SK-N-MC (cell line): ENCODE measurements at regions not wholly inside any gene's neighbourhood (a gene's known extent, or its start where the extent isn't known, plus 50 kb on each side); places are given as distances from the start of the nearest gene placed in this dataset.

Experiments used
- DNase-seq: peaks from one replicate; pipeline ENCODE4 v3.0.0-alpha.2; 2011; ENCODE audit warnings: low read depth, low spot score
- H3K27ac ChIP-seq: fragments of 200-600 bp; sonication (generic); 2 replicates; pipeline ENCODE4 v1.5.1; 2016; ENCODE audit warnings: mixed run types
- H3K36me3 ChIP-seq: fragments of 200-600 bp; sonication (generic); 2 replicates; pipeline ENCODE4 v1.6.1; 2017; ENCODE audit warnings: antibody characterized with exemption, low read length, mixed read lengths; ENCODE audit not compliant: insufficient read depth
- H3K4me3 ChIP-seq: fragments of 200-600 bp; sonication (generic); 2 replicates; pipeline ENCODE4 v1.5.1; 2016
- H3K9ac ChIP-seq: fragments of 200-600 bp; sonication (generic); 2 replicates; pipeline ENCODE4 v1.8.0; 2017; ENCODE audit warnings: mixed run types, mixed read lengths; ENCODE audit not compliant: insufficient read length
- H3K9me3 ChIP-seq: fragments of 200-600 bp; sonication (generic); 2 replicates; pipeline ENCODE4 v1.6.1; 2017; ENCODE audit warnings: low read depth, mild to moderate bottlenecking, antibody characterized with exemption, low read length, moderate library complexity, mixed read lengths
- EZH2 ChIP-seq: fragments of 200-600 bp; sonication (generic); IDR thresholded peaks from one replicate; pipeline ENCODE4 v1.6.1; 2017; ENCODE audit warnings: antibody characterized with exemption
- FOXP2 ChIP-seq: optimal IDR thresholded peaks from 2 replicates; pipeline ENCODE3; 2011; ENCODE audit warnings: mild to moderate bottlenecking, moderate library complexity; ENCODE audit not compliant: insufficient read depth; ENCODE audit errors: extremely low read length, control extremely low read depth
- POLR2AphosphoS5 ChIP-seq: IDR thresholded peaks from 2 replicates; pipeline ENCODE4 v1.6.1; 2012; ENCODE audit warnings: mild to moderate bottlenecking, low read depth, low read length, borderline replicate concordance

DNA sequence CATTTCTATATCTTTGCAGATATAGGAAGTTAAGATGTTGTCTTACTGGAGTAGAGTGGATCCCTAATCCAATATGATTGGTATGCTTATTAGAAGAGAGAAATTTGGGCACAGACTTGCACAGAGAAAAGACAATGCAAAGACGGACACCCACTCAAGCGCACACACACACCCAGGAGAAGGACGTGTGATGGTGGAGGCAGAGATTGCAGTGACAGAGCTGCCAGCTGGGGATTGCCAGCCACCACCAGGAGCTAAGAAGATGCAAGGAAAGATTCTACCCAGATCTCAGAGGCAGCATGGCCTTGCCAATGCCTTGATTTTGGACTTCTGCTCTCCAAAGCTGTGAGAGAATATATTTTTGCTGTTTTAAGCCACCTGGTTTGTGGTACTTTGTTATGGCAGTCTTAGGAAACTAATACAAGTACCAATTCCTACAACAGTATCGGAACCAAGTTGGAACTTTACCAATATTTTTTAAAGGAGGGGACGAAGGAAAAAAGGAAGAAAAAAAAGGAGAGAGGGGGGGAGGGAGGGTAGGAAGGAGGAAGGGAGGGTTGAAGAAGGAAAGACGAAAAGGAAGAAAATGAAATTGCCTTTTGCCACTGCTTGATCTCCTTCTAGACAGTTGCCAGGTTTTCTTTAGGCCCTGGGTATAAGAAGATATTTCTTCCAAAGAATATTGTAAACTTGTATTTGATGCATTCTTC is 334.0 kb downstream of the BUD13 start:
- no peak overlapping the region for H3K4me3 ChIP-seq
- TF ChIP-seq POLR2AphosphoS5 (no peak), FOXP2 (no peak), EZH2 (no peak)
- no peak for DNase-seq
- no peak overlapping the region for H3K9ac ChIP-seq
- no peak overlapping the region for H3K27ac ChIP-seq
- H3K36me3 ChIP-seq = no peaks in the 10 kb centered on the region
- H3K9me3 ChIP-seq = no peaks in the 10 kb centered on the region

DNA sequence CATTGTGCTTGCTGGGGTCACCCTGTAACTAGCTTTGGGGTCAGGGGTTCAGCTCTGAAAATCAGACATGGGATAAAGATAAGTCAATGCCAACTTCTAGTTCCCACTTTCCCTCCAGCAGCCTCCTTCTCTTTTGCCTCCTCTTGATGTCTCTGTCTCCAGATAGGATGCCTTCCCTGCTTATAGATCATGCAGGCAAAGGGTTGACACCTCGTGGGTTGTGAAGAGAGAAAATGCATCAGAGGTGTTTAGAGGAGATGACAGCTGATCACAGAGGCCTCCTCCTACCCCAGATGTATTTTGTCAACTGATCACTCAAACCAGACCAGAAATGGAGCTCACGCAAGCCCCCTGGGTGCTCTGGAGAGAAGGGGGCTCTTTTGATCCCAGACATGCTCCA is 337.8 kb downstream of the BUD13 start:
- H3K36me3 ChIP-seq = no peaks in the 10 kb centered on the region
- DNase-seq = no peak
- no peak overlapping the region for H3K4me3 ChIP-seq
- no peak overlapping the region for H3K9ac ChIP-seq
- no peaks in the 10 kb centered on the region for H3K9me3 ChIP-seq
- no peak for TF ChIP-seq FOXP2
- no peak for TF ChIP-seq EZH2
- TF ChIP-seq POLR2AphosphoS5 = no peak
- H3K27ac ChIP-seq = no peak overlapping the region

DNA sequence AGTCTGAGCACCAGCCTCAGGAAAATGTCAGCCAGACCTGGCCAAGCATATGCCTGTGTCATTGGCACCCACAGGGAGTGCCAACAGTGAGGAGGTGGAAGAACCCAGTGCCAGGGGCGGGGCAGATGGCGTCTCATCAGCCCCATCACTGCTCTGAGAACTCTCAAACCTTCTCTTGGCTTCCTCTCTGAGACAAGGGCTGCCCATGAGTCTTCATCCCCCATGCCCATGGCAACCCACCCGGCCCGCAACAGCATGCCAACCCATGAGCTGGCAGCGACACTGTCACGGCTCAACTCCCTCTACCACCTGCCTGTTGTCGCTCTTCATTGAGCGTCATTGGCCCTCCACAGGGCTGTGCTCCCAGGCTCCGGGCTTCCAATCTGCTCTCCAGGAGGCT is 340.5 kb downstream of the BUD13 start:
- Histone ChIP-seq H3K36me3 (no peaks in the 10 kb centered on the region), H3K9me3 (no peaks in the 10 kb centered on the region), H3K9ac (no peak overlapping the region), H3K27ac (no peak overlapping the region), H3K4me3 (no peak overlapping the region)
- DNase-seq = no peak
- TF ChIP-seq FOXP2 (no peak), POLR2AphosphoS5 (no peak), EZH2 (no peak)

DNA sequence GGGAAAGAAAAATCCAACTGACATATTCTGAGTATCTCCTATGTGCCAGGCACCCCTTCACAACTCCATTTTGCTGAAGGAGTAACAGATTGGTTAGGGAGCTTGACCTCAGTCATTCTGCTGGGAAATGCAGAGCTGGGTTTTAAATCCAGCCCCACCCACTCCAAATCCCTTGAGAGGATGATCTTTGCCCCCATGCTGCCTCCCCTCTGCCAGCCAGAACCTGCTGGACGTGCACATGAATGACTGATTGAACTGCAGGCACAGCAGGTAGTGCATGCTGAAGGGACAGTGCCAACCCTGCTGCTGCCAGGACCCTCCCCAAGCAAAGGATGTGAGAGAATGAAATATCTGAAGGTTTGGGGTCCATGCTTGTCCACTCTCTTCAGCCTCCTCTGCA is 340.9 kb downstream of the BUD13 start:
- Histone ChIP-seq H3K4me3 (no peak overlapping the region), H3K27ac (no peak overlapping the region), H3K9me3 (no peaks in the 10 kb centered on the region), H3K36me3 (no peaks in the 10 kb centered on the region), H3K9ac (no peak overlapping the region)
- DNase-seq = no peak
- TF ChIP-seq EZH2 (no peak), FOXP2 (no peak), POLR2AphosphoS5 (no peak)

DNA sequence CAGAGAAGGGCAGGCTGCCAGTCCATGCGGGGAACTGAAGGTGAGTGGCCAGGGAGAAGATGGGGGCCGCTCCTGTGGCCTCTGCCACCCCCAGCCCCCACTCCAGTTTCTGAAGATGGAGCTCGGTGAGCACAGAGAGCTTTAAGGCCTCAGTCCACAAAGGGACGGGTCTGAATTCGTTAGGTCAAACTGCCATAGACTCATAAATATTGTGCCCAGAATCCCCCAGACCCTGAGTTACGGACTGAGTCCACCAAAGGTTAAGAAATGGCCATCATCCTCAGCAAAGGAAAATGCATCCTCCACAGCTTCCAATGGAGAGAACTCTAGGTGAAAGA is 344.2 kb downstream of the BUD13 start:
- TF ChIP-seq EZH2 (no peak), FOXP2 (no peak), POLR2AphosphoS5 (no peak)
- Histone ChIP-seq H3K4me3 (no peak overlapping the region), H3K36me3 (no peaks in the 10 kb centered on the region), H3K9me3 (no peaks in the 10 kb centered on the region), H3K9ac (no peak overlapping the region), H3K27ac (no peak overlapping the region)
- DNase-seq = no peak

GRCh38 chr11:116427903-116428637 is 344.7 kb downstream of the BUD13 start:
- no peak overlapping the region for H3K4me3 ChIP-seq
- no peaks in the 10 kb centered on the region for H3K36me3 ChIP-seq
- H3K9me3 ChIP-seq = no peaks in the 10 kb centered on the region
- TF ChIP-seq FOXP2 (no peak), POLR2AphosphoS5 (no peak), EZH2 (no peak)
- no peak overlapping the region for H3K9ac ChIP-seq
- no peak for DNase-seq
- H3K27ac ChIP-seq = no peak overlapping the region

DNA sequence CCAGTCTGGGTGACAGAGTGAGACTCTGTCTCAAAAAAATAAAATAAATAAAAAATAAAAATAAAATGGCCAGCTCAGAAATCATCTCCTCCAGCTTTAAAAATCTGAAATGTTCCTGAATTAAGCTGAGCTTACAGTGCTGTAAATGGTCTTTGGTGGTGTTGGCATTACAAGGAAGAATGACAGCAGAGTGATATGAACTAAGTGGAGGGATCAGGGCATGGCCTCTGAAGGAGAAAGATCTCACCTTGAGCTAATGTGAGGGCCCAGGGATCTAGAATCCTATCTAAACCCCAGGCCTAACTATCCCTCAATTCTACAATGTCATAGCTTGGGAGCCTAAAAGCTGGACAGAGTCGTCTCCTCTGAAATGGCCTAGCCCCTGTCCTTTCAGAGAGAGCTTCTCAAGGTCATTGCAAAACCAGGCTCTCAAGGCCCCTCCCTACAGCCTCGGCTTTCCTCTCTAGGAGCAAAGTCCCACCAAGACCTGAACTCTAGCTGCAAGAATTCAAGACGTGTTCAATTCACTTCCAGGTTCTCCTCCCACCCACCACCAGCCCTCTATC is 345.4 kb downstream of the BUD13 start:
- H3K27ac ChIP-seq = no peak overlapping the region
- H3K9me3 ChIP-seq = no peaks in the 10 kb centered on the region
- no peaks in the 10 kb centered on the region for H3K36me3 ChIP-seq
- DNase-seq = no peak
- H3K9ac ChIP-seq = no peak overlapping the region
- no peak for TF ChIP-seq FOXP2
- TF ChIP-seq POLR2AphosphoS5 = no peak
- TF ChIP-seq EZH2 = no peak
- H3K4me3 ChIP-seq = no peak overlapping the region

DNA sequence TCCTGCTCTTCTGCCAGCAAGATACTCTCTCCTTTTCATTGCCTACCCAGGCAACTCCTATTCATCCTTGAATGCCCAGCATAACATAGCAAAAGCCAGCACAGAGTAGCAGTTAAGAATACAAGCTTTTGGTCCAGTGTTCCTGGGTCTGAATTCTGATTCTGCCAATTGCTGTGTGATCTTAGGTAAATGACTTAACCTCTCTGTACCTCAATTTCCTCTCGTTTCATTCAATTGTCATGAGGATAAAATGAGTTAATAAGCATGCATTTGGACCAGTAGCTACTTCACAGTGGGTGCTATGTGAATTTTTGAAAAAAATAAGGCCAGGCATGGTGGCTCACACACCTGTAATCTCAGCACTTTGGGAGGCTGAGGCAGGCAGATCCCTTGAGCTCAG is 346.0 kb downstream of the BUD13 start:
- Histone ChIP-seq H3K9ac (no peak overlapping the region), H3K9me3 (no peaks in the 10 kb centered on the region), H3K36me3 (no peaks in the 10 kb centered on the region), H3K4me3 (no peak overlapping the region), H3K27ac (no peak overlapping the region)
- TF ChIP-seq POLR2AphosphoS5 (no peak), EZH2 (no peak), FOXP2 (no peak)
- DNase-seq = no peak
